ENCODE measurements at regions not wholly inside any gene's neighbourhood (a gene's known extent, or its start where the extent isn't known, plus 50 kb on each side); places are given as distances from the start of the nearest gene placed in this dataset.
"Not testable (repeated sequence)": the region's sequence is repeated elsewhere in the genome, so short reads cannot be mapped to it uniquely, and the experiment has no call there.

DNA sequence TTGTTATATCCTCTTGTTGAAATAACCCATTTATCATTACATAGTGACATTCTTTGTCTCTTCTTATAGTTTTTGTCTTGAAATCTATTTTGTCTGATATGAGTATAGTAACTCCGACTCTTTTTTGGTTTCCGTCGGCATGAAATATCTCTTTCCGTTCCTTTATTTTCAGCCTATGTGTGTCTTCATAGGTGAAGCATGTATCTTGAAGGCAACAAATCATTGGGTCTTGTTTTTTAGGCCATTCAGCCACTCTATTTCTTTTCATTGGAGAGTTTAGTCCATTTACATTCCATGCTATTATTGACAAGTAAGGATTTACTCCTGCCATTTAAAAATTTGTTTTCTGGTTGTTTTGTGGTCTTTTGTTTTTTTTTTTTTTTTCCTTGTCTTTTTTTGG is 441.9 kb upstream of the KAZN start:
- ATAC-seq (replicated peaks), result no peak
- H3K4me3 Mint-ChIP-seq, result no peak overlapping the region
- H3K36me3 Mint-ChIP-seq (ENCODE audit: low read depth), result no peaks in the 10 kb centered on the region
- H3K27ac Mint-ChIP-seq, result no peak overlapping the region
- H3K27me3 Mint-ChIP-seq, result peaks cover 7% of the 10 kb centered on the region
- H3K9me3 Mint-ChIP-seq, result peaks cover 20% of the 10 kb centered on the region
- H3K4me1 Mint-ChIP-seq, result no peaks in the 10 kb centered on the region

DNA sequence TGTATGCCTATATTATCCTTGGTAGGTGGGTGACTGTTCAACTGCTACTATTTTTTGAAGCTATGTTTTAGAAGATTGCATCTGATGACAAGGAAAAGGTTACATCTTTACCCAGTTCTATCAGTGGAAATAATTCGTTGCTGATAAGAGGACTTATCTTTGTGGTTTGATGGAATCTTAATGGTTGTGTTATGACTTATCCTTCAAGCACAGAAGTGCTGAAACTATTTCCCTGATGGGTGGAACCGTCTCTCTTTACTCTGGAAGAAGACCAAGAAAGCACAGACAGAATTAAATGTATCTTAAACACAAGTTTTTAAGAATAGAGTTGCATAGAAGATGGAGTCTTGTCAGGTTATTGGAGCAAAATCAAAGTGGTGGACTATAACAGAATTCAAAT is 437.7 kb upstream of the KAZN start:
- Mint-ChIP-seq H3K4me3 (no peak overlapping the region), H3K4me1 (no peaks in the 10 kb centered on the region)
- no peak for ATAC-seq (replicated peaks)

GRCh38 chr1:14163246-14163645 is 435.2 kb upstream of the KAZN start:
- H3K4me3 Mint-ChIP-seq, result no peak overlapping the region
- H3K9me3 Mint-ChIP-seq, result peaks cover 5% of the 10 kb centered on the region
- peaks cover 9% of the 10 kb centered on the region for H3K27me3 Mint-ChIP-seq
- no peaks in the 10 kb centered on the region for H3K36me3 Mint-ChIP-seq (ENCODE audit: low read depth)
- no peak for ATAC-seq (replicated peaks)
- no peaks in the 10 kb centered on the region for H3K4me1 Mint-ChIP-seq
- no peak overlapping the region for H3K27ac Mint-ChIP-seq

More for the DNA sequence above, 437.7 kb upstream of the KAZN start:
- no peaks in the 10 kb centered on the region for H3K36me3 Mint-ChIP-seq (ENCODE audit: low read depth)
- peaks cover 16% of the 10 kb centered on the region for H3K9me3 Mint-ChIP-seq
- H3K27ac Mint-ChIP-seq, result no peak overlapping the region
- H3K27me3 Mint-ChIP-seq, result peaks cover 7% of the 10 kb centered on the region

- Mint-ChIP-seq H3K9me3 (peaks cover 5% of the 10 kb centered on the region), H3K4me3 (no peak overlapping the region), H3K27me3 (peaks cover 7% of the 10 kb centered on the region), H3K4me1 (no peaks in the 10 kb centered on the region), H3K36me3 (ENCODE audit: low read depth) (no peaks in the 10 kb centered on the region), H3K27ac (no peak overlapping the region)
- no peak for ATAC-seq (replicated peaks)
Observed at GRCh38 chr1:14165371-14165801, 433.1 kb upstream of the KAZN start.

DNA sequence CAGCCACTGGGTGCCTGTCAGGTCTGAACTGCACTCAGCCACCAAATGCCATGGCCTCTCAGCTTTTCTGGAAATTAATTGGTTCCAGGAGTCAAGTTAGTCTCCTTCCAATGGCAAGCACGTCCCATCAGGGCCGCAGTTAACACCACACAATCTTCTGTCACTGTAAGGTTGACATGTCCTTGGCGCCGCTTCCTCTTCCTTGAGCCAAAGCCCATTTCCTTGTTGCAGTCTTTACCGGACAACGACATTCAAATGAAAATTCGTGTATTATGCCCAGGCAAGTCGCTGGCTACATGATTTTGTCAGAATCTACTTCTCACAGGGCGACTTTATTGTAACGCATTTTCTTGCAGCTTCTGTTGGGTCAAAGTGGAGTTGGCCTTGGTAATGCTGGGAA is 430.6 kb upstream of the KAZN start:
- no peak for ATAC-seq (replicated peaks)
- Mint-ChIP-seq H3K36me3 (ENCODE audit: low read depth) (no peaks in the 10 kb centered on the region), H3K27me3 (peaks cover 7% of the 10 kb centered on the region), H3K4me3 (no peak overlapping the region), H3K4me1 (no peaks in the 10 kb centered on the region), H3K9me3 (peaks cover 7% of the 10 kb centered on the region), H3K27ac (no peak overlapping the region)

GRCh38 chr1:14168326-14169063 is 430.0 kb upstream of the KAZN start:
- no peak overlapping the region for H3K27ac Mint-ChIP-seq
- H3K4me3 Mint-ChIP-seq, result no peak overlapping the region
- no peaks in the 10 kb centered on the region for H3K4me1 Mint-ChIP-seq
- no peak for ATAC-seq (replicated peaks)
- peaks cover 7% of the 10 kb centered on the region for H3K27me3 Mint-ChIP-seq
- H3K36me3 Mint-ChIP-seq (ENCODE audit: low read depth), result no peaks in the 10 kb centered on the region
- H3K9me3 Mint-ChIP-seq, result peaks cover 11% of the 10 kb centered on the region

GRCh38 chr1:14173598-14173997 is 424.9 kb upstream of the KAZN start:
- H3K9me3 Mint-ChIP-seq, result peaks cover 6% of the 10 kb centered on the region
- H3K27ac Mint-ChIP-seq, result no peak overlapping the region

GRCh38 chr1:14177866-14178265 is 420.6 kb upstream of the KAZN start:
- peaks cover 25% of the 10 kb centered on the region for H3K27me3 Mint-ChIP-seq
- ATAC-seq (replicated peaks); H3K9me3 Mint-ChIP-seq; H3K4me1 Mint-ChIP-seq; H3K36me3 Mint-ChIP-seq (ENCODE audit: low read depth); H3K27ac Mint-ChIP-seq; H3K4me3 Mint-ChIP-seq: not testable (repeated sequence)

More at GRCh38 chr1:14173598-14173997, 424.9 kb upstream of the KAZN start:
- H3K4me3 Mint-ChIP-seq, result no peak overlapping the region
- no peak for ATAC-seq (replicated peaks)
- H3K27me3 Mint-ChIP-seq, result no peaks in the 10 kb centered on the region
- no peaks in the 10 kb centered on the region for H3K4me1 Mint-ChIP-seq
- H3K36me3 Mint-ChIP-seq (ENCODE audit: low read depth), result no peaks in the 10 kb centered on the region

GRCh38 chr1:14180738-14181137 is 417.7 kb upstream of the KAZN start:
- H3K27ac Mint-ChIP-seq, result no peak overlapping the region
- H3K4me1 Mint-ChIP-seq, result no peaks in the 10 kb centered on the region
- no peaks in the 10 kb centered on the region for H3K36me3 Mint-ChIP-seq (ENCODE audit: low read depth)
- no peak overlapping the region for H3K4me3 Mint-ChIP-seq
- no peak for ATAC-seq (replicated peaks)
- H3K27me3 Mint-ChIP-seq, result peaks cover 32% of the 10 kb centered on the region
- H3K9me3 Mint-ChIP-seq, result peaks cover 3% of the 10 kb centered on the region

DNA sequence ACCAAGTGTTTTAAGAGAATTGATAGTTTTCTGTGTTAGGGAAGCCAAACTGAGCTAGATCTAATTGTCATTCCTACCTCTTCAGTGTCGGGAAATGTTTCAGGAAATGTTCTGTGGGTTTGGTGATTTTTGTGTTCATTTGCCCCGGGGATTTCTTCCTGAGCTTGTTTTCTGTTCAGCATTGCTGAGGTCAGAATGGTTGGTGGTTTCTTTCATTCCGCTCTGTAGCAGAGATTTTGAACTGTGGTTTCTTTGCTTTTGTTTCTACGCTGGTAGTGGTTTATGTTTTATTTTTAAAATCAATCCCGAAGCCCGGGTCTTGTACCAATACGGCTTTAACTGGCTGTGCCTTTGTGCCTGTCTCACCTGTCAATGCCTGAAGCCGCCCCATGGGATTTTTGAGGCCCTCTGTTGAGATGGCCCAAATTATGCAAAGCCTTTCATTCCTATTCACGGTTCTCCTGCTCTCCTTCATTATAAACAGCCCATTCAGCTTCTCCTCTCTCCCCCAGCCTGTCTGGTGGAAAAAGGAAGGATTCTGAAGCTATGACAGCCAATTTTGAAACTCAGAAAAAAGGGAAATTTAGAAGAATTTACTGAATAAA is 417.2 kb upstream of the KAZN start:
- no peak for ATAC-seq (replicated peaks)
- Mint-ChIP-seq H3K27me3 (peaks cover 32% of the 10 kb centered on the region), H3K9me3 (peaks cover 3% of the 10 kb centered on the region), H3K36me3 (ENCODE audit: low read depth) (no peaks in the 10 kb centered on the region), H3K4me1 (no peaks in the 10 kb centered on the region), H3K4me3 (no peak overlapping the region), H3K27ac (no peak overlapping the region)

DNA sequence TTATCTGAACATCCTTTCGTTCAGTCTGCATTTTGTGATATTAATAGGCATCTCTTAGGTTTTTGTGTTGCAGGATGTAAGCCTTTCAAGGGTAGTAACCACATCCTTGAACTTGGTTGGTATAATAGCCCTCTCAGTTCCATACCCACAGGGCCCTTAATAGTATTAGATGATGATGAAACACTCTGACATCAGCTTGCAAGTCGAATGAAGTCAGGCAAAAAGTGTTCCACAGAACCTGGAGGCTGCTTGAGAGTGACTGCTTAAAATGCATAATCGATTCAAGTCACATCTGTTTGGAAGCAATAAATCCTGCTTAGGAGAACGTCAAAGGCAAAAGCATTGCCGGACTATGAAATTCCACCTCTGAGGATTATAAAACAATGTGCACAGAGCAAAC is 415.6 kb upstream of the KAZN start:
- peaks cover 3% of the 10 kb centered on the region for H3K9me3 Mint-ChIP-seq
- no peak for ATAC-seq (replicated peaks)
- no peaks in the 10 kb centered on the region for H3K36me3 Mint-ChIP-seq (ENCODE audit: low read depth)
- no peak overlapping the region for H3K27ac Mint-ChIP-seq
- no peak overlapping the region for H3K4me3 Mint-ChIP-seq
- no peaks in the 10 kb centered on the region for H3K4me1 Mint-ChIP-seq
- peaks cover 36% of the 10 kb centered on the region for H3K27me3 Mint-ChIP-seq

DNA sequence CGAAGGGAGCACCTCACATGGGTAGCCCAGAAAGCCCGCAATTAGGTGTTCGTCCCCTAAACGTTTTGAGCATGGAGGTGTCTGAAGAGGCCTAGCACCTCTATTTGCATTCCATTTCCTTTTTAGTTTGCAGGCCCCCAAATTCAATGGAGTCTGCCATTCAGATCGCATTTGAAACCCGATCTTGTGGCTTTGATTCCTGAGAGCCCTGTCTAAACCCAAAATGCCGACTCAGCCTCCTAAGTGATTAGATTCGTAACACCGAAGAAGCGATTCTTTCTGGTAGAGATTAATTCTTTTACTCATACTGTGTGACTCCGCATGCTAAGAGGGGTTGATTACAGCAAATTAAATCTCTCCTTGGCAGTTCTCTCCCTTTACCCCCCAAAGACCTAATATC is 415.2 kb upstream of the KAZN start:
- Mint-ChIP-seq H3K4me1 (no peaks in the 10 kb centered on the region), H3K36me3 (ENCODE audit: low read depth) (no peaks in the 10 kb centered on the region), H3K9me3 (peaks cover 3% of the 10 kb centered on the region), H3K4me3 (no peak overlapping the region), H3K27me3 (peaks cover 41% of the 10 kb centered on the region), H3K27ac (no peak overlapping the region)
- ATAC-seq (replicated peaks), result no peak

- Mint-ChIP-seq H3K4me3 (no peak overlapping the region), H3K36me3 (ENCODE audit: low read depth) (no peaks in the 10 kb centered on the region), H3K27me3 (peaks cover 43% of the 10 kb centered on the region), H3K9me3 (peaks cover 3% of the 10 kb centered on the region), H3K27ac (no peak overlapping the region), H3K4me1 (no peaks in the 10 kb centered on the region)
- ATAC-seq (replicated peaks), result no peak
Observed at GRCh38 chr1:14184454-14184853, 414.0 kb upstream of the KAZN start.

GRCh38 chr1:14189381-14189780 is 409.1 kb upstream of the KAZN start:
- Mint-ChIP-seq H3K27me3 (peaks cover 14% of the 10 kb centered on the region), H3K9me3 (peaks cover 1% of the 10 kb centered on the region), H3K4me1 (no peaks in the 10 kb centered on the region), H3K27ac (no peak overlapping the region), H3K36me3 (ENCODE audit: low read depth) (no peaks in the 10 kb centered on the region), H3K4me3 (no peak overlapping the region)
- no peak for ATAC-seq (replicated peaks)

GRCh38 chr1:14190508-14190907 is 408.0 kb upstream of the KAZN start:
- Mint-ChIP-seq H3K4me1 (no peaks in the 10 kb centered on the region), H3K27me3 (peaks cover 11% of the 10 kb centered on the region), H3K27ac (no peak overlapping the region), H3K36me3 (ENCODE audit: low read depth) (no peaks in the 10 kb centered on the region), H3K4me3 (no peak overlapping the region), H3K9me3 (no peaks in the 10 kb centered on the region)
- ATAC-seq (replicated peaks), result no peak
